CD4-positive, alpha-beta T cell treated with Interleukin-6 for 4 hours (primary cell): ENCODE measurements at regions not wholly inside any gene's neighbourhood (a gene's known extent, or its start where the extent isn't known, plus 50 kb on each side); places are given as distances from the start of the nearest gene placed in this dataset.

Experiments used
- DNase-seq: peaks from one replicate; pipeline ENCODE4 v3.0.0-alpha.2; 2020; ENCODE audit warnings: mixed read lengths

GRCh38 chr15:96538491-96538890, 208.0 kb downstream of the NR2F2 start:
- no peak for DNase-seq

- DNase-seq: no peak
These were observed 209.8 kb downstream of the NR2F2 start for GRCh38 chr15:96540283-96540682.

GRCh38 chr15:96542130-96542770, 211.8 kb downstream of the NR2F2 start:
- no peak for DNase-seq

GRCh38 chr15:96544162-96544756, 213.8 kb downstream of the NR2F2 start:
- no peak for DNase-seq

- no peak for DNase-seq
These were observed 218.6 kb downstream of the NR2F2 start for GRCh38 chr15:96549136-96549535.

- DNase-seq: no peak
These were observed 220.7 kb downstream of the NR2F2 start for GRCh38 chr15:96551196-96551595.

GRCh38 chr15:96551722-96552121, 221.2 kb downstream of the NR2F2 start:
- DNase-seq: no peak

GRCh38 chr15:96553006-96553405, 222.5 kb downstream of the NR2F2 start:
- no peak for DNase-seq

GRCh38 chr15:96553451-96553850, 223.0 kb downstream of the NR2F2 start:
- no peak for DNase-seq

- no peak for DNase-seq
These were observed 223.4 kb downstream of the NR2F2 start for GRCh38 chr15:96553931-96554330.

GRCh38 chr15:96554541-96554940, 224.0 kb downstream of the NR2F2 start:
- no peak for DNase-seq

- DNase-seq: no peak
These were observed 228.6 kb downstream of the NR2F2 start for GRCh38 chr15:96559087-96559486.

- DNase-seq: no peak
These were observed 229.1 kb downstream of the NR2F2 start for GRCh38 chr15:96559631-96560030.

GRCh38 chr15:96560246-96560895, 229.9 kb downstream of the NR2F2 start:
- no peak for DNase-seq

- DNase-seq: no peak
These were observed 231.1 kb downstream of the NR2F2 start for GRCh38 chr15:96561593-96561992.

- DNase-seq: no peak
These were observed 234.0 kb downstream of the NR2F2 start for GRCh38 chr15:96564546-96564945.

- DNase-seq: no peak
These were observed 234.8 kb downstream of the NR2F2 start for GRCh38 chr15:96565266-96565665.

- DNase-seq: no peak
These were observed 244.3 kb downstream of the NR2F2 start for GRCh38 chr15:96574782-96575181.

- no peak for DNase-seq
These were observed 246.1 kb downstream of the NR2F2 start for GRCh38 chr15:96576596-96576995.

- DNase-seq: no peak
These were observed 247.9 kb downstream of the NR2F2 start for GRCh38 chr15:96578393-96578792.

- no peak for DNase-seq
These were observed 250.9 kb downstream of the NR2F2 start for GRCh38 chr15:96581371-96581770.

- DNase-seq: no peak
These were observed 252.0 kb downstream of the NR2F2 start for GRCh38 chr15:96582473-96582872.

- no peak for DNase-seq
These were observed 253.2 kb downstream of the NR2F2 start for GRCh38 chr15:96583671-96584070.
